GM19455 (cell line): ENCODE measurements at regions not wholly inside any gene's neighbourhood (a gene's known extent, or its start where the extent isn't known, plus 50 kb on each side); places are given as distances from the start of the nearest gene placed in this dataset.

Source experiments
- ATAC-seq: cut with Tn5 transposase; IDR thresholded peaks from one replicate; pipeline ENCODE4 v1.9.1; 2021; ENCODE audit not compliant: unreplicated experiment

GRCh38 chrX:806586-806985 is 176.0 kb downstream of the SHOX start:
- no peak for ATAC-seq

GRCh38 chrX:805988-806387 is 175.4 kb downstream of the SHOX start:
- ATAC-seq: no peak

DNA sequence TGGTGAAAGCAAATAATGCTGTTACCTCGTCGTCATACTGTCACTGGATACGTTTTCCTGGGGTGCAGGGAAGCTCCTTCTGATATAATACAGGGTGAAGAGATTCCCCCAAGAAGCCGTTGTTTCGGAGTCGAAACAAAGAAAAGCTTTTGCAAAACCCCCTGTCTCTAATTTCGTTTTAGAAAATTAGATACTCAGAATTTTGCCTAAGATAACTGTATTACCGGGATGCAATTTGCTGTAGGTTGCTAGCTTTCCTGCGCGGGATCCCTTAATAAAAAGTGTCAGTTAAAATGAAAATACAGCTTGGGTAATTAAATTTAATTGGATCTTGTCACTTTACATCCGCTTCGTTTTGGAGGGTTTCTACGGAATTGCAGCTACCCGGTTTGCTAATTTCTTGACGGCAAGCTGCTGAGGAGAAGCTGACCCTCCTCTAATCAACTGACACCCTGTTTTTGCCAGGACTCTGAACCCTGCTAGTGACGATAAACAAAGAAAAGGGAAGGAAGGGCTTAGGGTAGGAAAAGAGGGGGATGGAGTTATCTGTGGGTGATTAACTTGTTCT is 174.6 kb downstream of the SHOX start:
- no peak for ATAC-seq

- ATAC-seq: no peak
These were observed 172.3 kb downstream of the SHOX start for GRCh38 chrX:802846-803245.

DNA sequence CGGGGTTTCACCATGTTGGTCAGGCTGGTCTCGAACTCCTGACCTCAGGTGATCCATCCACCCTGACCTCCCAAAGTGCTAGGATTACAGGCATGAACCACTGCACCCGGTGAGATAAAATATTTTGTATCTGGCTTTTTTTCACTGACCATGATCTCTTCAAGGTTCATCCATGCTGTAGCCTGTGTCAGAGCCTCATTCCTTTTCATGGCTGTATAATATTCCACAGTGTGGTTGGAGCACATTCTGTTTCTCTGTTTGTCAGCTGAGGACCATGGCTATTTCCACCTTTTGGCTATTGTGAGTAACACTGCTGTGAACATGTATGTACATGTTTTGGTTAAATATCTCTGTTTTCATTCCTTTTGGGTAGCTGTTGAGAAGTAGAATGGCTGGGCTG is 169.2 kb downstream of the SHOX start:
- ATAC-seq: no peak

DNA sequence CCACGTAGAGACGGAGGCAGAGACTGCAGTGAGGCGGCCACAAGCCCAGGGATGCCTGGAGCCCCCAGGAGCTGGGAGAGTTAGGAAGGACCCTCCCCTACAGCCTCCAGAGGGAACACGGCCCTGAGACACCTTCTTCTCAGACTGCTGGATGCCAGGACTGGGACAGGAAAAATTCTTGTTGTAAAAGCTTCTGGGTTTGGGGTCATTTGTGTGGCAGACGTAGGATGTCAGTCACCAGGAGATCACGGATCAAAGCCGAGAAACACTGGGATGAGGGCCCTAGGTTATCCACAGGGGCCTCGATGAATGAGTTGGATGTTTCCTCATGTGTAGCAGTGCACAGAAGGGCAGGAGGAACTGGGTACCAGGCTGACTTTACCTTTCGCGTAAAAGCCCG is 163.7 kb downstream of the SHOX start:
- no peak for ATAC-seq

GRCh38 chrX:793216-793770 is 162.7 kb downstream of the SHOX start:
- ATAC-seq: no peak

- no peak for ATAC-seq
These were observed 161.0 kb downstream of the SHOX start for GRCh38 chrX:791479-792034.

- no peak for ATAC-seq
These were observed 160.3 kb downstream of the SHOX start for GRCh38 chrX:790783-791360.

GRCh38 chrX:790041-790506 is 159.5 kb downstream of the SHOX start:
- no peak for ATAC-seq

GRCh38 chrX:789096-789495 is 158.5 kb downstream of the SHOX start:
- no peak for ATAC-seq

- no peak for ATAC-seq
These were observed 155.9 kb downstream of the SHOX start for GRCh38 chrX:786441-786881.

DNA sequence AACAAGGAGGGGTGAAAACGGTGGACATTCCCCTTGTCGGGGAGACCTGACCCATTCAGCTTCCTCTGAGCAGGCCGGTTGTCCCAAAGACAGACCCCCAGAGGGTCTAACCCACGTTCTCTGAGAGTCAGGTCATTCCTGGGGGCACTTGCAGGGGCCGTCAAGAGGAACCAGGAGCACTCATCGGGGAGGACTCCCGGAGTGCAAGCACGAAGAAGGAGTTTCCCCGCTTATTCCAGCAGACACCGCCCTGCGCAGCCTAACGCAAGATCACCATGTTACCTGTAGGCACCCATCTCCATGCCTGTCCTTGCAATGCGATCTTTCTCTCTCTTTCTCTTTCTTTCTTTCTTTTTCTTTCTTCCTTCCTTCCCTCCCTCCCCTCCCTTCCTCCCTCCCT is 154.2 kb downstream of the SHOX start:
- no peak for ATAC-seq

DNA sequence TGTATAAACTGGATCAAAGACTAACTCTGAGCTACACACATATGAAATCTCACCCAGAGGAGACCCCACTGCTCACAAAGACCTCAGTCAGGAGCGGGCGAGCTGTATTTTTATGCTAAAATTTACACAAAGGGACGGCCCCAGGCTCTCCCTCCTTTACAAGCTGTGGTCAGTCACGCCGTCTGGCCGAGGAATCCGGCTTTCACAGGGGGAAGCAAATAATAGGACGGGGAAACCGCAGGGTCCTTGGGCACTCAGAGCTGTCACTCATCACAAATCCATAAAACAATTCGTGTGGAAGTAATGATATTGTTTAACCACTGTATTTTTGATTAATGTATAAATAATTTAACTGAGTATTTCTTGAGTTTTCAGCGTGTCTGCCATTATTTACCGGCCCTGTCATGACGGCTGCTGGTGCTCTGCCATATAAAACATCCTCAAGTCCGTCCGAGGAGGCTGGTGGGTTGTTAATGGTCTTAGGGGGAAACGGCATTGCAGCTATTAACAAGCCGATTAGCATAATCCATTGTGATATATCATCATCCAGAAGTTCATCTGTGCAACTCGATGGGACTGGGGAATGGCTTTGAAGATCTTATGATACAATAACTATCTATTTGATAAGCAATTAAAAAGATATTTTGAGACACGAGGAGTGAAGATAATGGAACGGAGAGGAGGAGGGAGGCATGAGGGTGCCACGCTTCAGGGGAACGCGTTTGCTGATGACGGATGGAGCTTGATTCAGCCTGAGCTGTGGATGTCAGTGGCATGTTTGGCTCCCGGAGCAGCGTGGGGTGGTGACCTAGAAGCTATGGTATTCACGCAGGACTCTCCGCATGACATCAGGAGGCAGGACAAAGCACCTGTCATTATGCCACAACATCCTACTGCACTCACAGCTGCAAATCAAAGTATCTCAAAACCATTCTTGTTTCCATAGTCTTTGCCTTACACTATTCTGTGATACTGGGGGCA is 150.9 kb downstream of the SHOX start:
- no peak for ATAC-seq

- ATAC-seq: no peak
These were observed 146.1 kb downstream of the SHOX start for GRCh38 chrX:776529-777230.

- ATAC-seq: no peak
These were observed 145.5 kb downstream of the SHOX start for GRCh38 chrX:776061-776460.

DNA sequence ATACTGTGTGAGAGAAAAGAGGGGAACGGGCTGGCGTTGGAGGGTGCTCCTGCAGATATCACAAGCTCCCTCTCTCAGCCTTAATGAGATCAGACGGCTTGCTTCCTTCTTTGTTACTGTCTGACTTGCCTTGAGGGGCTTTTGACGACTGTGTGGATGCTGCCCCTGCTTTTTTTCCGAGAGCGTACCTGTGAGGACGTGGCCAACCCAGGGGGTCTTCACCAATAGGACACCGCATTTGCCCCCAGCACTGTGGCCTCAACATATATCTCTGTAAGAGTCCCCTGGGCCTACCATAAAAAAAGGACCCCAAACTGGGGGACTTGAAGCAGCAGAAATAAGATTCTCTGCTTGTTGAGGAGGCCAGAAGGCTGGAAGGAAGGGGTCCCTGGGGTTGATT is 143.9 kb downstream of the SHOX start:
- ATAC-seq: no peak

- no peak for ATAC-seq
These were observed 142.9 kb downstream of the SHOX start for GRCh38 chrX:773292-774025.

DNA sequence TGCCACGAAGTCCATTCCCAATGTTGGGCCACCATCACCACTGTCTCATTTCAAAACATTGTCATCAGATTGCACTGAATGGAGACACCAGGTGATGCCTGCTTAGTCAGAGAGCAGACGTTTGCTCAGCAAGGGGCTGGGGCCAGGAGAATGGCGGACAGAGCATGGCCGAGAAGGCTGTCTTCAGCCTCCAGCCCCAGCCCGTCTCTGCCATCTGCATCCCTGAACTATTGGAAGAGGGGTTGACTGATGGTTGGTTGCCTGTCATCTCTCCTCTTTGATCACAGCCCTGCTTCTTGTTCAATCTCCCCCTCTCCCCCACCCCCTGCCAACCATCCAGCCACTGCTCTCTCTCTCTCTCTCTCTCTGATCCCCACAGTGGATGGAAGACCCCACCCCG is 140.9 kb downstream of the SHOX start:
- ATAC-seq: no peak

DNA sequence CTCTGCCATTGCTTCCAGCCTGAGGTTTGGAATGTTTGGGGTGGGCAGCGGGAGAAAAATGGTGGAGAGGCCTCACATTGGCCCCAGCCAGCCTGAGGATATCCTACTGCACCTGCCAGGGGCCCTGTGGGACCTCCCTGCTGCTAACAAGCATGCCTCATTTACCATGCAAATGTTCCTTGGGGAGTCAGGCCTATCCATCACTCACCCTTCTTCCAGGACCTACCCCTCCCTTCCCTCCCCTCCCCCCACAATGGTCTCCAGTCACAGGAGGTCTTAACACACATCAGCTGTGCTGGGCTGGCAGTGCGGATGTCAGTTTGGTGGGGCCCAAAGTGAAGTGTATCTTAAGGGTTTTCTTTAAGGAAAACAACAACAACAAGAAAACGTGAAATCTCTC is 139.2 kb downstream of the SHOX start:
- no peak for ATAC-seq
